HG03378 (cell line): ENCODE measurements at regions not wholly inside any gene's neighbourhood (a gene's known extent, or its start where the extent isn't known, plus 50 kb on each side); places are given as distances from the start of the nearest gene placed in this dataset.

Experiments used
- ATAC-seq: cut with Tn5 transposase; IDR thresholded peaks from one replicate; pipeline ENCODE4 v1.9.1; 2021; ENCODE audit warnings: mild to moderate bottlenecking, moderate library complexity; ENCODE audit not compliant: unreplicated experiment

DNA sequence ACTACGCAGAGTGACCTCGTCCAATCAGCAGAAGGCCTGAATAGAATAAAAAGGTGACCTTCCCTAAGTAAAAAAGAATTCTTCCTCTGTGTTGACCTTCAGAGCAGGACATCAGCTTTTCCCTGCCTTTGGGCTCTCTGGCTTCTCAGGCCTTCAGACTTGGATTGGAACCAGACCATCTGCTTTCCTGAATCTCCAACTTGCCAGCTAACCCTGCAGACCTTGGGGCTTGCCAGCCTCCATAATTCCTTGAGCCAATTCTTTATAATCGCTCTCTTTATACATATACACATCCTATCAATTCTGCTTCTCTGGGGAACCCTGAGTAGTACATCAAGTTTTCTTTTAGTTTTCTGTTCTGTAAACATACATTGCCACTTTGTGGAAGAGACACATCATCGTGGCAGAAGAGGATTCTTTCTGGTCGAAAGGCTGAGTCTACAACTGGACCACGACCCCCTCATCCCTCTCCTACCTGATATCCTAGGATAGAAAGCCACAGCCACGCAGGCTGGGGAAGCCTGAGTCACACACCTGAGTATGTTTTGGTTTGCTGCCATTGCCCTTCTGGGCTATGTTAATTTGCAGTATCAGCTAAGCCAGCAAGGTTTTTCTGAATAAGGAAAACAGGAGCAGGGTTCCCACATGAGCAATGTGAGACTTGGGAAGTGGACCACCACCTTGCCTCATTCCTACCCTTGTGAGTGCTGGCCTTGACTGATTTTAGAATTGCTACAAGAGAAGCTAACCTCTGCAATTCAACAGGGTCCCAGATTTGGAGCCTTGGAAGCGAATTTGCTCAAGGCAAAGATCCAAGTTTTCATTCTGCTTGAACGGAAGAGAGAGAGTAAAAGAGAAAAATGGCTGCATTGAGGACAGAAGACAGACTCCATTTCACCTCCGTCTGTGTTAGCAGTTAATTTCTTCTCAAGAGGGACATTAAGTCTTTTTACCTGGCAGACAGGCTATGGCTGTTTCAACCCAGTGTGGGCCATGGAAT is 445.2 kb upstream of the FZD8 start:
- ATAC-seq = no peak

DNA sequence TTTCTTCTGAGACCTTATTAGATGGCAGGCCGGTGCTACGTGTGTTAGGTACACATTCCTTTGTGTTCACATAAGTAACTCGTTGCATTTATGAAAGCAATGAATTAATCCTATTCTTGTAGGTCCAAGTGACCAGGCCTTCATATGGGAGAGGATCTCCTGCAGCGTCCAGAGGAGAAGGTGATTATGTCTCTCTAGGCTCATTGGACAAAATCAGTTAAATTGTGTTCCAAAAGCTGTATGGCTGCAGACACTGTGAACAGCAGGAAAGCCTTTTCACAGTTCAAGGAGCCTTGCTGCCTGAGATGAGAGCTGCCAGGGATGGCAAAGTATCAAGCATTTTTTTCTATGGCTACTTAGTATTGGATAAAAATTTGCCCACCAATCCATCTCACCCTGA is 433.1 kb upstream of the FZD8 start:
- ATAC-seq = no peak

DNA sequence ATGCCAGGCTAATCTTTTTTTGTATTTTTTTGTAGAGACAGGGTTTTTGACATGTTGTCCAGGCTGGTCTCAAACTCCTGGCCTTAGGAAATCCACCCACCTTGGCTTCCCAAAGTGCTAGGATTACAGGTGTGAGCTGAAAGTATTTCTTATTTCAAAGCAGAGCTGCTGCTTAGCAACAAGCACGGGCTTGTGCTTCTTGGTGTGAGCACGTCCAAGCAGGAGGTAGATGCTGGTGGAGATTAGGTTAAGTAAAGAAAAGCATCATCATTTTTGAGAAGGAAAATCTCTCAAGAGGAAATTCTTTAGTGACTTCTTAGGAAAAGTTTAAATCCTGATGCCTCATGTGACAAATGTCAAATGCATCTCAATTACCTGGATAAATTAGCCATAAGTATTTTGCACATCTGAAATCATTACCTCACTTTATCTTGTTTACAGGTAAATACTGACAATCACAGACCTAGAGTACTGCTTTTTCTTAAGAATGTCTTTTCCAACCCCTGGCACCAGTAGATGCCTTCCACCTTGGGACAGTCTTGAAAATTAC is 431.8 kb upstream of the FZD8 start:
- ATAC-seq = no peak

DNA sequence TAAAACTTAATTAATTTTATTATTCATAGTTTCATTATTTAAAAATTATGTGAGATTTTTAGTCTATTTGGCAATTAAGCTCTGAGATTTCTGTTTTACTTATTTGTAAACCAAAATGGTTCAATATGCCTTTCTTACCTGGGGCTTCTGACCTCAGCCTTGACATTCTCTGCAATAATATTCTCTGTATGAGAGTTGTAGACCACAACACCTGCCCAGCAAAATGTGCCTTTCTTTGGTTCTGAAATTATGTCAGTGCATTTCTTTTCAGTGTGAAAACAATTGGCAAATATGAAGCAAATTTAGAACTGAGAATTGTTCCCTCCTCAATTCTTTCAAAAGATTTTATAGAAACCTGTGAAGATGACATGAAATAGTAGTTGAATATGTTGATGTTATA is 426.4 kb upstream of the FZD8 start:
- no peak for ATAC-seq

DNA sequence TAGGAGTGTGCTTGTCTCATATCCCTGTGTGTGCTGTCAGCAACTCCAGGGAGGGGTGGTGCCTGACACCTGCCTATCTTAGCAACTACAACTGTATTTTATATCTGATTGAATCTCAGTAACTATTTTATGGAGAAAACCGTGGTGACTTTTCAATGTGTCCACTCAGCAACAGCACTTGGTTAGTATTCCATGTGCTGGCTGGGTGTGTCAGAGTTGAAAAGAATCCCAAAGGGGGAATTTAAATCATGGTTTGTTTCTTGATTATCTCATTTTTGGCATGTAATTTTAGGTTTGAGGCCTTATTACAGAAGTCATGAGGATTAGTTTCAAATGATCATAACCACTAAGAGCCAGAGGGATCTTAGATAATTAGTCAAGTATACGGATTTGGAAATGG is 425.7 kb upstream of the FZD8 start:
- no peak for ATAC-seq

DNA sequence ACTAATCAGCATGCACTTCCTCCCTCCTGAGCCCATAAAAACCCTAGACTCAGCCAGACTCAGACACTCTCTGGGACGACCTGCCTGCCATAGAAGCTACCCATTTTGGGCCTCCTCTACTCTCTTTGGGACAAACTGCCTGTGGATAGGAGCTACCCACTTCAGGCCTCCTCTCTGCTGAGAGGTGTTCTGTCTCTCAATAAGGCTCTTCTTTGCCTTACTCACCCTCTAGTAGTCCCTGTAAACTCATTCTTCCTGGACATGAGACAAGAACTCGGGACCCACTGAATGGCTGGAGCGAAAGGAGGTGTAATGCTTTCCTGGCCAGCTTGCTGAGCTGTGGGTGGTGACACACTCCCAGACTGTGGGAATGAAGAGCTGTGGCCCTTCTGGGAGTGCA is 424.8 kb upstream of the FZD8 start:
- no peak for ATAC-seq

DNA sequence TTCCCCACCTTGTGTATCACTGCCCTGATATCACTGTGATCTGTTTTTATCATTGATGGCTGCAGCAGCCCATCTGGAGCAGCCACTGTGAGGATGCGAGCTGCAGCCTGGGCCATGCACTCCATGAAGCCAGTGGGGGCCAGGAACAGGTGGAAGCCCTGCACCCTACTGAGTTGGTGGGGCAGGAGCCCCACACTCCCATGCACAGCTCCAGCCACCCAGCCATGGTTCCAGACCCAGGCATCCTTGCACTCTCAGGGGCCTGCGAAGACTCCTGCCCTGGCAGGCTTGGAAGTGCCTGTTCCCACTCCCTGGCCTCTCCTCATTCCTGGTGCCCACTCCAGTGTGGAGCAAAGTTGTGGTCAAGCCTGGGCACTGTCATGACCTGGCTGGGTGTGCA is 424.0 kb upstream of the FZD8 start:
- no peak for ATAC-seq

DNA sequence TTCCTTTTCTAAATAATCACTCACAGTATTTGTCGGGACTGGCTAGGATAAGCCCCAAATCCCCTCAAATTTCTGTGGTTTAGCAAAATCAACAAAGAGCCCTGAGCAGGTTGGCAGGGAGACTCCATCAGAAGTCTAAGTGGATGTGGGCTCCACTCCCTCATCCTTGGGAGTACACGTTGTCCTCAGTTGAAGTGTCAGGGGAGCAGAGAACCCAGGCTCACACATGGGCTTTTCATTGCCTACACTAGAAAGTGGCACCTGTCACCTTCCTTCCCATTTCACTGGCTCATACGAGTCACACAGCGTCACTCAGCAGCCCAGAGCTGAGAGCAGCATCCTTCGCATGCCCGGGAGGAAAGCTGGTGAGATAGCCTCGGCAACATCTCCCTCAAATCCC is 421.3 kb upstream of the FZD8 start:
- ATAC-seq = no peak

DNA sequence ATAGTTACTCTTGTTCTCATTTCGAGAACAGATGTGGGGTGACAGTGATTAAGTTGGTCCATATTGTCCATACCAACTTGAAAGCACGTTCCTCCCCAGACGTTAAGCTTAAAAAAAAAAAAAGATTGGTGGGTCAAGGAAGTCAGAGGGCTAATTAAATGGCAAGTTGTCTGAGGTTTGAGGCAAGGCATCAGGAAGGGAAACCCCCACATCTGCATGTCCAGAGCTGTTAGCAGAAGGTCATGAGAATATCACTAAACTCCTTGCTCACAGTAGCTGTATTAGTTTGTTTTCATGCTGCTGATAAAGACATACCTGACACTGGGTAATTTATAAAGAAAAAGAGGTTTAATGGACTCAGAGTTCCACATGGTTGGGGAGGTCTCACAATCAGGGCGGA is 415.6 kb upstream of the FZD8 start:
- ATAC-seq = no peak

DNA sequence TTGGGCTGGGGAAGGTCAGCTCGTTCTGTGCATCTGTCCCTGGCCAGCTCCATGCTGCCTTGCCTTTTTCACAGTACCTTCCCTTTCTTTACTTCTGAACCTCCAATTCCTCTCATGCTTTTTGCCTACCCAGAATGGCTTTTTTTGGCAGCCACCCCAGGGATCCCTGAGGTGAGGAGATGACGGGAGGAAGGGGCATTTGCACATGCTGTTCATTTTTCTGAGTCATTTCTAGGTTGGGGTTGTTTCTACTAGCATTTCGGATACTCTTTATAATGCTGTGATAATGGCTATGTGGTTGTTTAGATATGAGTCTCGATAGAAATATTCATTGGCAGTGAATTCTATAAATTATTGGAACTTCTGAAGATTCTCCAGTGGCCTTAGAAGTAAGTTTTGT is 415.1 kb upstream of the FZD8 start:
- ATAC-seq = no peak

DNA sequence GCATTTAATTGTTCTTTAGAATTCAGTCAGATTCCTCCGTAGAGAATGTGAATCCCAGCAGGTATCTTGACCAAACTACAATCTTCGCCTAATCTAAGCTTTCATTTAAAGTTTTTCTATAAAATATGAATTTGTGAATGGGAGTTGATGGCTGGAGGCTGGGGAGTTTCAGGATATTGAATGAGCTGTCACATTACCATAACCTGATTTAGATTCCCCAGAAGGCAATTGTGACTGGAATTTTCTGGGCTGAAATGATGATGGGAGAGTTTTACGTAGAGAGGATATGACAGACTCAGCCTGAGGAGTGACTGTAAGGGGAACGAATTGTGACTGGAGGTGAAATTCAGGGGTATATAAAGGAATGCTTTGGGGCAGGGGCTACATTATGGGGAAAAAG is 411.7 kb upstream of the FZD8 start:
- no peak for ATAC-seq

DNA sequence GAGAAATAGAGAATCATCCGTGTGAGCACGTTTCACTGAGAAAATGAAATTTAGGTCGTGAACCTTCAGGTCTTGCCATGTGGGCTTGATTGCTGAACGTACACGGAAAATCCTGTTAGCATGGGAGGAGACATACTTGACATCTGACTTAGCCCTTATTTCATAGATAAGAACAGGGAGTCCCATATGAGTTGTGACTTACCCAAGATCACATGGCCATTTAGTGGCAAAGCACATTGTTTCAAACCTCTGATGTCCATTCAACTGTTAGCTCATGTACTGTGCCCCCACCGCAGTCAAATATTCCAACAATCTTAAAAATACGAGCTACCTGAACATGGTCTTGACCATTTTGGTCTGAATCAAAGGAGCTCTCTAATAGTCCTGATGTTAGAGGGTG is 411.2 kb upstream of the FZD8 start:
- ATAC-seq = no peak

DNA sequence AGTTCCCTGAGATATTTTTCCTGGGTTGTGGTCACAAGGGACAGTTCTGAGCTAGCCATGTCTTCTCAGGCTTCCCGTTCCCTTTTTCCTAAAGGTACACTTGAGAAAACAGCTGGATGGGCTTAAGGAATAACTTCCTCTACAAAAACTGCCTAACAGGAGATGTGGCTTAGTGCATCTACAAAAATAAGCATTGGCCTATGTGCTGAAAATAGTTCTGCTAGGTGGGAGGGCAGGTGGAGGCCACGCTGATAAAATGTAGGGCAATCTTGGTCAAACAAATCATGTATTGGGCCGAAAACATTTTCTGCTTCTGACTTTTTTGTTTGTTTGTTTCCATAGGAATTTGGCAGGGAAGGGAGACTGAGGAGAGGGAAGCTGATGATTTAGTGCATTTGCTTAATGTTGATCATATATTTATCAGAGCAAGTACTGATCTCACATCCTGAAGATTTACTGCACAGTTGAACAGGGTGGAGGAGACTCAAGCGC is 409.4 kb upstream of the FZD8 start:
- no peak for ATAC-seq

DNA sequence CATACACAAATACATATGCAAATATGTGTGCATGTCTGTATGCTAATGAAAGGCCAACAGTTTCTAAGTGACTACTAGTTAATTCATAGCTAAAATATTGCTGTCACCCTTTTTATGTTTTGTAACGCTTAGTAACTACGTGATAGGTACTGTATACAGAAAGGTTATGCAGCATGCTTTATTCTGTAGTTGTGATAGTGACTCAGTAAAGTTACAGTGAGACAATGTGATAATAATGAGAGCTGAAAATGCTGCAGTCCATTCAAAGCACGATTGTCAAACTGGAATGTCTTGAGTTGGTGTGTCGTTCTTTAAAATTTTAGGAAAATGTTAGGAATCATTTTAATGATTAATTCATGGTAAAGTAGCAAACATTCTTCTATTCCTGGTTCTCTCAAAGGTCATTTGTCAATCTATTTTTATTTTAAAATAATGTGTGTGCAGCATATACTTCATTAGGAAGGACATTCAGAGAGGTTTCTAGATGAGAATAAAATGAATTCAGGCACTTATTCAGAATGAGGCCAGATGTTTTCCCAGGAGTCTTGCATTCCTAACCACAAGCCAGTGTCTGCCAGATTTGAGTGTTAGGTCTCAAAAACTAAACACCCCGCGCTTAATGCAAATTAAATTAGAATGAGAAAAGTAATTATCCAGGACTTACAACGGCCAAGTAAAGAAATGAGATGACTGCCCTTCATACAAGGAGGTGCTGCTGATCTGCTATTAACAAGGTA is 408.8 kb upstream of the FZD8 start:
- ATAC-seq = no peak

DNA sequence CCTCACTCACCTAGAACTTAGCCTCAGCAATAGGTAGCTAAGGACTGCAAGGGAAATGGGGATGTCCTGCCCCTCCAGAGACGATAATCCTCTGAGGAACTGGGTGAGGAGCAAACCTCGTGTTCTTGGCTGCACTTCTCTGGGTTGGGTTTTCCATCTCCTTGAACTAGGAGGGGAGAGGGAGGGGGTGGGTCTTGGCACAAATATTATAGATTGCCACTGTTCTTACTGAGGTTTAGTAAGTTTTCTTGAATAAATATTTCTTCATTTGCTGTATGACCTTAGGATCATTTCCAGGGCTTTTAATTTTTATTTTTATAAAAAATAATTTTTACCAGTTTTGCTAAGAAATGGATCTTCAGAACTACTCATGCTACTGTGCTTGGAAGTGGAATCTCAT is 406.7 kb upstream of the FZD8 start:
- ATAC-seq = no peak

DNA sequence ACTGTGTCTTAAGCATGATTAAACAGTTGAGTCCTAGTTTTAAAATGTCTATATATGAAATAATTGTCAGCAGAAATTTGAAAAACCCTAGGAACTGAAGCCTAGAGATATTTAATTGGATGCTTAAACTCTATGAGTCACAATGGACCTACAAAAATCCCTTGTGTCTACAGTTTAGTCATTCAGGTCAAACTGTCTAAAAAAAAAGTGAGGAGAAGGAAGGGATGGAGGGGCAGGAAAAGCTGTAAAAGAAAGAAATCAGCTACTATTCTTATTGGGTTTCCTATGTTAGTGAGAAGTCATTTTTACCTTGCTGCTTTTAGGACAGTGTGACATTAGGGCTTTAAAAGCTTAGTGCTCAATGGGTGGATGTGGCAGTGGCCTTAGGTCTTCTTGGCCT is 406.1 kb upstream of the FZD8 start:
- no peak for ATAC-seq

DNA sequence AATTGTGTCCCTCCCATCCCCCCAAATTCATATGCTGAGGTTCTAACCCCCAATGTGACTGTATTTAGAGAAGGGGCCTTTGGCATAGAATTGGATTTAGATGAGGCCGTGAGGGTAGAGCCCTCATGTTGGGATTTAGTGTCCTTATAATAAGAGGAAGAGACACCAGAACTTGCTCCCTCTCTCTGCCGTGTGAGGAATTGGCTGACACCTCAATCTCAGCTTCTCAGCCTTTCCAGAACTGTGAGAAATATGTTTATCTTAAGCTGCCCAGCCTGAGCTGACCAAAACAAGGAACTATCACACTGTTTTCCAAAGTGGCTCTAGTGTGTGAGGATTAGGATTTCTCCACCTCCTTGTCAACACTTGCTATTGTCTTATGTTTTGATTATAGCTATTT is 400.0 kb upstream of the FZD8 start:
- ATAC-seq = no peak

DNA sequence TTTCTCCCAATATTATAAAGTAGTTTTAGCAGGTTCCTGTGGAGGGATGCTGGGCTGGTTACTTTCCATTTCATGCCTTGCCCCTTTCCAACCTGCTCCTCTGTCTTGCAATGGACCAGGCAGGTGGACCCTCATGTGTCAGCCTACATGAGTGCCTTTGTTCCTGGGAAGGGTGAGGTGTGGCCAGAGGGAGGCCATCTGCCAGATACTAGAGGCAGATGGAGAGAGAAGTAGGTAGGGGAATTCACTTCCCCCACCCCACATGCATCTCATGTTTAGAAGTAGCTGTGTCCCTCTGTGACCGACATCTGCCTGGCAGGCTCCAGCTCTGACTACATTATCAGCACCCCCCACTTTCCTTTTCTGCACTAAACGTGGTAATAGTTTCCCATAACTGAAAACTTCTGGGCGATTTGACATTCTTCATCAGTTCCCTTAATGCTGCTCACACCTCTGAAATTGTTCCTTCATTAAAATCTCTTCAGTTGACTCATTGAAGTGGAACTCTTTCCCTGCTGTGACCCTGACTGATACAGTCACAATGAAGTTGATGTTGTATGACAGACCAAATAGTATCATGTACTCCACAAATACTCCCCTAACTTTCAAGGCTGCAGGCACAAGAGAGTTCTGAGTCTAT is 396.3 kb upstream of the FZD8 start:
- no peak for ATAC-seq

DNA sequence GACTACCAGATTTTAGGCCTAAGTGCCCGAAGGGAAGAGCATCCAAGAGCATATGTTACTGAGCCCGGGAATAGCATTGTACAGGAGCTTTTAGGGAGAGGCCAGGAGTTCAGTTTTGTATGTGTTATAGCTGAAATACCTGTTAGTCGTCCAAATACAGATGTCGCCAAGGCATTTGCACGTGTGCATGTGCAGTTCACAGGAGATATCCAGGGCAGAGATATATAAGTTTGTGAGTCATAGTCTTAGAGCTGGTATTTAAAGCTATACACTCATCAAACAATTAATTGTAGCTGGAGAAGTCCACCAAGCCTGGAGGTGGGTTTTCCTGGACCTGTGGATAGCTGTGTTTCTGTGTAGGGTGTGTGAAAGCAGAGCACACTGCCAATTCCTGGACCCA is 394.0 kb upstream of the FZD8 start:
- no peak for ATAC-seq

DNA sequence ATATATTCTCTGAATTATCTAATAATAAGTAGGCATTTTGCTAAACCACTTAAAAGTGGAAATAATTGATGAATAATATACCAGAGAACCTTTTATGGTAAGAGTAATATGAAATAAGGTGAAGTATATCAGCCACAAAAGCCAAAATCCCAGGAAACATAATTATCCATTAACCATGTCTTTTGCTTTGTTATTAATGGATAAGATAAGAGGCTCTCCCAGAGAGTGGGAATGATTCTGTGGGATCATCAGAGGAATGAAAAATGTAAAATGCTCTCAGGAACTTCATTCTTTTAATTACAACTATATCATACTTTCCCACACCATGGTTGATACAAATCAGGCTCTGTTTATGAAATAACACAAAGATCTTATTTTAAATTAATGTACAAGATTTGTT is 391.7 kb upstream of the FZD8 start:
- ATAC-seq = no peak

DNA sequence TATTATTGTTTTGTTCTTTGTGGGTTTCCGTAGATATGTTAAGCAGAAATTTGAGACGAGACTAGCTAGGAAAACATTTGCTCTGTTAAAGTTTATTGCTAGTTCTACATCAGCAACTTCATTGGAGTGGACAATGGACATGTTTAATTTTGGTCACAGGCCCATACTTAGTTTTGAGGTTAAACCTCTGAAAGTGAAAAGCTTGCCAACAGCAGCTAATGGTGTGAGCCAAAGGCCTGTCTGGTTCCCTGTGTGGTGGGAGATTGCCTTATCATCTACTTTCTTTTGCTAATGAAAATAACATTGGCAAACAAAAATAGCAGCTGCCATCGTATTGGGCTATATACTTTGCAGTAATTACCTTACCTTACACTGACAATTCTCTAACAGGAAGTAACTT is 388.4 kb upstream of the FZD8 start:
- no peak for ATAC-seq
